ENCODE measurements at regions not wholly inside any gene's neighbourhood (a gene's known extent, or its start where the extent isn't known, plus 50 kb on each side); places are given as distances from the start of the nearest gene placed in this dataset.

GRCh38 chr15:20671675-20672074 is 130.1 kb upstream of the GOLGA6L6 start:
- no peak for TF ChIP-seq MAX (IDR thresholded peaks at IDR 0.05)
- TF ChIP-seq CTCF (IDR thresholded peaks at IDR 0.05): no peak
- no peak for TF ChIP-seq BHLHE40 (IDR thresholded peaks at IDR 0.05; ENCODE audit: low read depth, low read length)
- no peak for TF ChIP-seq EP300 (IDR thresholded peaks at IDR 0.05)
- TF ChIP-seq FOSL2 (IDR thresholded peaks at IDR 0.05): no peak
- no peak for TF ChIP-seq FOSL2 (CRISPR knock-in tag; IDR thresholded peaks at IDR 0.05)
